ENCODE measurements at regions not wholly inside any gene's neighbourhood (a gene's known extent, or its start where the extent isn't known, plus 50 kb on each side); places are given as distances from the start of the nearest gene placed in this dataset.

GRCh38 chr20:11094196-11094595 is 420.4 kb upstream of the JAG1 start:
- no peak for DNase-seq (ENCODE audit: low spot score)
- ChIA-PET POLR2A (no interaction called here), CTCF (ENCODE audit: low intra/inter-chr PET ratio, low total read pairs) (no interaction called here)
- Histone ChIP-seq H3K4me2 (ENCODE audit: low read depth, low read length) (no peak overlapping the region), H3K4me3 (replicated peaks in 1 of 3; ENCODE audit: insufficient read depth in 1 of 3, low read depth in 2 of 3, low read length in 3 of 3) (no peak overlapping the region), H3K27ac (ENCODE audit: extremely low read length, insufficient read depth, low read length) (no peak overlapping the region), H4K20me1 (ENCODE audit: insufficient read depth, low read length) (no peaks in the 10 kb centered on the region), H3K4me1 (ENCODE audit: insufficient read depth, low read length) (no peaks in the 10 kb centered on the region), H3K9ac (ENCODE audit: insufficient read depth, low read depth, low read length) (no peak overlapping the region), H3K27me3 (ENCODE audit: control insufficient read depth in 1 of 2, insufficient read depth in 2 of 2, low read length in 2 of 2) (no peaks in the 10 kb centered on the region), H3K9me3 (ENCODE audit: low read length) (no peaks in the 10 kb centered on the region), H3K36me3 (replicated peaks in 1 of 2; ENCODE audit: control insufficient read depth in 1 of 2, insufficient read depth in 2 of 2, low read length in 2 of 2) (no peaks in the 10 kb centered on the region), H2AFZ (ENCODE audit: low read length) (no peak overlapping the region), H3K79me2 (ENCODE audit: insufficient read depth, low read length) (no peaks in the 10 kb centered on the region)
- ATAC-seq, result no peak
- no peak for TF ChIP-seq ELF4 (CRISPR knock-in tag; IDR thresholded peaks at IDR 0.05; ENCODE audit: borderline replicate concordance)
- TF ChIP-seq TBP (CRISPR knock-in tag; IDR thresholded peaks at IDR 0.05), result no peak
- TF ChIP-seq ZSCAN29 (CRISPR knock-in tag; conservative IDR thresholded peaks at IDR 0.05), result no peak
- TF ChIP-seq ZNF337 (CRISPR knock-in tag; IDR thresholded peaks at IDR 0.05; ENCODE audit: borderline replicate concordance, low read depth), result no peak
- no peak for TF ChIP-seq ZGPAT (CRISPR knock-in tag; IDR thresholded peaks at IDR 0.05)
- TF ChIP-seq ZNF513 (CRISPR knock-in tag; conservative IDR thresholded peaks at IDR 0.05), result no peak
- no peak for TF ChIP-seq ZNF687 (CRISPR knock-in tag; IDR thresholded peaks at IDR 0.05)
- TF ChIP-seq ZNF550 (CRISPR knock-in tag; IDR thresholded peaks at IDR 0.05; ENCODE audit: borderline replicate concordance), result no peak
- no peak for TF ChIP-seq ZNF431 (CRISPR knock-in tag; IDR thresholded peaks at IDR 0.05; ENCODE audit: borderline replicate concordance, low read depth)
- TF ChIP-seq ZNF792 (CRISPR knock-in tag; IDR thresholded peaks at IDR 0.05), result no peak
- TF ChIP-seq SATB2 (CRISPR knock-in tag; IDR thresholded peaks at IDR 0.05), result no peak
- FAIRE-seq, result no peak
- no TSS peak for BruUV-seq (replicated peaks)
- WGBS (ENCODE audit: low lambda C conversion rate), result 33% methylated on average over 1 of the region's 1 CpG
- in situ Hi-C loops (cut with HindIII; ENCODE audit: extremely low pct_ligation_motif_present, low pct_unique_long_range_greater_than_20kb) (no loop called here), intact Hi-C loops (cut with micrococcal nuclease; ENCODE audit: unreplicated experiment) (loop anchor here (10.0 kb wide), 1 partner anchor 181 kb away; no protein-coding TSS in a partner anchor)
